GM18508 (cell line): ENCODE measurements at regions not wholly inside any gene's neighbourhood (a gene's known extent, or its start where the extent isn't known, plus 50 kb on each side); places are given as distances from the start of the nearest gene placed in this dataset.

ENCODE experiments used
- ATAC-seq: cut with Tn5 transposase; IDR thresholded peaks from one replicate; pipeline ENCODE4 v1.9.1; 2021; ENCODE audit warnings: moderate number of reproducible peaks; ENCODE audit not compliant: insufficient read depth, unreplicated experiment

- ATAC-seq, result no peak
Observed at GRCh38 chr9:99282406-99282805, 60.3 kb downstream of the SEC61B start.

GRCh38 chr9:99285965-99286364 lies 63.9 kb downstream of the SEC61B start:
- ATAC-seq, result no peak

GRCh38 chr9:99286536-99286935 lies 64.5 kb downstream of the SEC61B start:
- ATAC-seq, result no peak

- no peak for ATAC-seq
Observed at GRCh38 chr9:99287641-99288040, 65.6 kb downstream of the SEC61B start.

GRCh38 chr9:99288830-99289229 lies 66.7 kb downstream of the SEC61B start:
- ATAC-seq, result no peak

- ATAC-seq, result no peak
Observed at GRCh38 chr9:99294850-99295461, 72.9 kb downstream of the SEC61B start.

GRCh38 chr9:99296291-99296951 lies 74.3 kb downstream of the SEC61B start:
- ATAC-seq, result no peak

GRCh38 chr9:99298614-99299013 lies 76.5 kb downstream of the SEC61B start:
- no peak for ATAC-seq

GRCh38 chr9:99299211-99300102 lies 77.4 kb downstream of the SEC61B start:
- ATAC-seq, result no peak

- no peak for ATAC-seq
Observed at GRCh38 chr9:99300103-99300439, 78.0 kb downstream of the SEC61B start.

- ATAC-seq, result no peak
Observed at GRCh38 chr9:99300603-99301002, 78.5 kb downstream of the SEC61B start.

- no peak for ATAC-seq
Observed at GRCh38 chr9:99303177-99303576, 81.1 kb downstream of the SEC61B start.

- ATAC-seq, result no peak
Observed at GRCh38 chr9:99305124-99305523, 83.0 kb downstream of the SEC61B start.

GRCh38 chr9:99305820-99306811 lies 84.0 kb downstream of the SEC61B start:
- ATAC-seq, result no peak

- no peak for ATAC-seq
Observed at GRCh38 chr9:99307851-99308250, 85.8 kb downstream of the SEC61B start.

- no peak for ATAC-seq
Observed at GRCh38 chr9:99309141-99309939, 87.3 kb downstream of the SEC61B start.

- ATAC-seq, result no peak
Observed at GRCh38 chr9:99312736-99313135, 90.7 kb downstream of the SEC61B start.

GRCh38 chr9:99319048-99319447 lies 97.0 kb downstream of the SEC61B start:
- no peak for ATAC-seq

GRCh38 chr9:99322299-99322698 lies 100.2 kb downstream of the SEC61B start:
- ATAC-seq, result no peak
